Mesenteric fat pad (tissue), 1 donor: ENCODE measurements at regions not wholly inside any gene's neighbourhood (a gene's known extent, or its start where the extent isn't known, plus 50 kb on each side); places are given as distances from the start of the nearest gene placed in this dataset.
A peak's percentile ranks its signal among the peaks of the same experiment; 100 is the strongest.
"Not testable (repeated sequence)": the region's sequence is repeated elsewhere in the genome, so short reads cannot be mapped to it uniquely, and the experiment has no call there.

Source experiments
- DNase-seq: peaks from one replicate; pipeline ENCODE4 v3.0.0-alpha.2; 2020; ENCODE audit warnings: low spot score
- donor health status: DM: yes; HTN: yes; CAD: no.

- DNase-seq: not testable (repeated sequence)
Observed at GRCh38 chr7:73176813-73177212, 91.0 kb upstream of the SPDYE9 start.

GRCh38 chr7:73175322-73175721, 89.5 kb upstream of the SPDYE9 start:
- not testable (repeated sequence) for DNase-seq

DNA sequence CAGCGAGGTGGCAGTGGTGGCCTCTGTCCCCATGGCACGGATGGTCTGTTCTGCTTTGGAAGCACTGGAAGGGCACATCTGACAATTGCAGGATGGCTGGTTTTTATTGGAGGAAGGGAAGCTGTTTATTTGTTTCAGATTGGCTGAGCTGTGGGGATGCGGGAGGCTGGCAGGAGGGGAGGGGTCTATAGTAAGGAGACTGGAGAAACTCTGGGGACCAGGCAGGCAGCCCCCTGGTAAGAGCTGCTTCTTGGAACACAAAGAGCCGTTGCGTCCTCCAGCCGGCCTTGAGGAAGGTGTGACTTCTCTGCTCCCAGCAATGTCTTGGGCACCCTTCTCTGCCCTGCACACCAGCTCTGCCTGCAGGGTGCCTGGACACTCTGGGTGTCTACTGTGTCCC, 85.1 kb upstream of the SPDYE9 start:
- peak; percentile 83 for DNase-seq

DNA sequence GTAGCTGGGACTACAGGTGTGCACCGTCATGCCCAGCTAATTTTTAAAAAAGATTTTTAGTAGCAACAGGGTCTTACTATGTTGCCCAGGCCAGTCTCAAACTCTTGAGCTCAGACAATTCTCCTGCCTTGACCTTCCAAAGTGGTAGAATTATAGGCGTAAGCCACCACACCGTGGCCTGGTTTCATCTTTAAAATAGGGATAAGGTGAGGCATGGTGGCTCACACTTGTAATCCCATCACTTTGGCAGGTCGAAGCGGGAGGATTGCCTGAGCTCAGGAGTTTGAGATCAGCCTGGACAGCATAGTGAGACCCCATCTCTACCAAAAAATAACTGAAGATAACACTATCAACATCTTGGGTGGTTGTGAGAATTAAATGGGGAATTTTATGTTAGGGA, 84.6 kb upstream of the SPDYE9 start:
- peak; percentile 57 for DNase-seq

DNA sequence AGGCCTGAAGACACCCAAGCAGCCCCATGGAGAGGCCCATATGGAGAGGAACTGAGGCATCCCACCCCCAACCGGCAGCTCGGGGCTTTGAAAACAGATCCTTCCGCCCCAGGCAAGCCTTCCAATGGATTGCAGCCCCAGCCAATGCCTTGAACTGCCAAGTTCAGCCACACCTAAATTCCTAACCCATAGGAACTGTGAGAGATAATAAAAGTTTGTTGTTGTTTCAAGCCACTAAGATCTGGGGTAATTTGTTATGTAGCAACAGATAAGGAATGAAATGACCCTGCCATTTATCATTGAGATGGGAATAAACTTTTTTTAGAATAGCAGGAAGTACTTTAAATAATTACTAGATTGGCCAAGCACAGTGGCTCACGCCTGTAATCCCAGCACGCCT, 80.3 kb upstream of the SPDYE9 start:
- not testable (repeated sequence) for DNase-seq

DNA sequence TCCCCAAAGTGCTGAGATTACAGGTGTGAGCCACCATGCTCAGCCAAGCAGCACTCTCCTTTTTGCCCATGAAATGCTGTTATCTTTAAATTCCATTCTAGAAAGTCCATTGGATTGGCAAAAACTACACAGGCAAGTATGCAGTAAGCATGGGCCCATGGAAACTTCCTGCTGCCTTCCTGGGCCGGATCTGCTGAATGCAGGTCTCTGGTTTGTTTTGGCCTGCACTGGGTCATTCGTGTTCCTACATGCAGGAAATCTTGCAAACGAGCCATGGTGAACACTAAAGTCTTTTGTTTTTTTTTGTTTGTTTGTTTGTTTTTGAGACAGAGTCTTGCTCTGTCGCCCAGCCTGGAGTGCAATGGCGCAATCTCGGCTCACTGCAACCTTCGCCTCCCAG, 76.8 kb upstream of the SPDYE9 start:
- not testable (repeated sequence) for DNase-seq

- DNase-seq: not testable (repeated sequence)
Observed at GRCh38 chr7:73161727-73162126, 75.9 kb upstream of the SPDYE9 start.

- DNase-seq: not testable (repeated sequence)
Observed at GRCh38 chr7:73157169-73157661, 71.4 kb upstream of the SPDYE9 start.

- not testable (repeated sequence) for DNase-seq
Observed at GRCh38 chr7:73156510-73157168, 70.8 kb upstream of the SPDYE9 start.

GRCh38 chr7:73154586-73155038, 68.8 kb upstream of the SPDYE9 start:
- DNase-seq: peak; percentile 92

DNA sequence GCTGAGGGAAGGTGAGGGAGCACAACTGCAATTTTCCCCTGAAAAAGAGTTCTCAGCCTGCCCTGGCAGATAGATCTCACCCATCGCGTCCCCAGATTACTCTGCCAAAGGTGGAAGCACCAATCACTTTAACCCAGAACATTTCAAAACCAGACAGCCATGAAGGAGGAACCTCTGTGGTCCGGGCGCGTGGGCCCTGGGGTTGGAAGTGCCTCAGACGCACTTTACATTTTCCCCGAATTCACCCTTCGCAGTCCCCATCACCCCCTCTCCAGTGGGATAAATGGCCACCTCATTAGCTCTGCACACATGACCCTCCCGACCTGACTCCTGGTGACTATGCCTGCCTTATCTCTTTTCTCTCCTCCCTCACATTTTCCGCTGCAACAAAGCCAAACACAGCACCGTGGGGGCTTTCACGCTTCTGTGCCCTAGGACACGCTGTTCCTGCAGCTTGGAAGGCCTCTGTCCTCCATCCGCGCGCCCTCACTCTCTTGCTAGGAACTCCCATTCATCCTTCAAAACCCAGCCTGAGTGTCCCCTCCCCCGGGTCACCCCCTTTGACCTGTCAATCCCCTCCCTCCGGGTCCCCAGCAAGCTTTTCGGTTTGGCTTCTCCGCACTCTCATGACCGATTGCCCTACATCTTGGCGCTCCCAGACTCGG, 68.2 kb upstream of the SPDYE9 start:
- not testable (repeated sequence) for DNase-seq

- not testable (repeated sequence) for DNase-seq
Observed at GRCh38 chr7:73148570-73148969, 62.7 kb upstream of the SPDYE9 start.

GRCh38 chr7:73147681-73148080, 61.8 kb upstream of the SPDYE9 start:
- not testable (repeated sequence) for DNase-seq

DNA sequence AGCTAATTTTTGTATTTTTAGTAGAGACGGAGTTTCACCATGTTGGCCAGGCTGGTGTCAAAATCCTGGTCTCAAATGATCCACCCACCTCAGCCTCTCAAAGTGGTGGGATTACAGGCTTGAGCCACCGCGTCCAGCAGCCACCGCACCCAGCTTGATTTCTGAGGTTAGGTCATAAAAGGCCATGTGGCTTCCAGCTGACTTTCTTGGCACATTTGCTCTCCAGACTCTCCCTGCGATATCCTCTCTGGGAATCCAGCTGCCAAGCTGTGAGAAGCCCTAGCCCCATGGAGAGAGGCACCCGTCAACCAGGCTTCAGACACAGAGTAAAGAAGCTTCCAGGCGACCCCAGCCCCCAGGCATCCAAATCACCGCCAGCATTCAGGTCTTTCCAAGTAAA, 58.2 kb upstream of the SPDYE9 start:
- not testable (repeated sequence) for DNase-seq

- DNase-seq: not testable (repeated sequence)
Observed at GRCh38 chr7:73137922-73138321, 52.1 kb upstream of the SPDYE9 start.
